ENCODE measurements at regions not wholly inside any gene's neighbourhood (a gene's known extent, or its start where the extent isn't known, plus 50 kb on each side); places are given as distances from the start of the nearest gene placed in this dataset.

GRCh38 chr1:3954170-3955169 is 54.4 kb upstream of the C1orf174 start:
- no peak for DNase-seq
- in situ Hi-C loops (cut with HindIII; ENCODE audit: low pct_ligation_motif_present, low pct_unique_long_range_greater_than_20kb, low sequenced_read_pairs): no loop called here

GRCh38 chr1:3955196-3955772 is 55.2 kb upstream of the C1orf174 start:
- in situ Hi-C loops (cut with HindIII; ENCODE audit: low pct_ligation_motif_present, low pct_unique_long_range_greater_than_20kb, low sequenced_read_pairs): no loop called here
- DNase-seq: no peak

- DNase-seq: no peak
- in situ Hi-C loops (cut with HindIII; ENCODE audit: low pct_ligation_motif_present, low pct_unique_long_range_greater_than_20kb, low sequenced_read_pairs): no loop called here
Observed at GRCh38 chr1:3956527-3957170, 56.6 kb upstream of the C1orf174 start.

GRCh38 chr1:3959361-3959760 is 59.3 kb upstream of the C1orf174 start:
- no peak for DNase-seq
- in situ Hi-C loops (cut with HindIII; ENCODE audit: low pct_ligation_motif_present, low pct_unique_long_range_greater_than_20kb, low sequenced_read_pairs): no loop called here

- in situ Hi-C loops (cut with HindIII; ENCODE audit: low pct_ligation_motif_present, low pct_unique_long_range_greater_than_20kb, low sequenced_read_pairs): no loop called here
- DNase-seq: no peak
Observed at GRCh38 chr1:3963554-3963953, 63.5 kb upstream of the C1orf174 start.

GRCh38 chr1:3965693-3966092 is 65.6 kb upstream of the C1orf174 start:
- no peak for DNase-seq
- in situ Hi-C loops (cut with HindIII; ENCODE audit: low pct_ligation_motif_present, low pct_unique_long_range_greater_than_20kb, low sequenced_read_pairs): no loop called here

GRCh38 chr1:3968851-3969250 is 68.8 kb upstream of the C1orf174 start:
- DNase-seq: no peak
- in situ Hi-C loops (cut with HindIII; ENCODE audit: low pct_ligation_motif_present, low pct_unique_long_range_greater_than_20kb, low sequenced_read_pairs): no loop called here

- in situ Hi-C loops (cut with HindIII; ENCODE audit: low pct_ligation_motif_present, low pct_unique_long_range_greater_than_20kb, low sequenced_read_pairs): no loop called here
- no peak for DNase-seq
Observed at GRCh38 chr1:3971981-3972380, 71.9 kb upstream of the C1orf174 start.

GRCh38 chr1:3975903-3976630 is 76.0 kb upstream of the C1orf174 start:
- in situ Hi-C loops (cut with HindIII; ENCODE audit: low pct_ligation_motif_present, low pct_unique_long_range_greater_than_20kb, low sequenced_read_pairs): no loop called here
- no peak for DNase-seq

- in situ Hi-C loops (cut with HindIII; ENCODE audit: low pct_ligation_motif_present, low pct_unique_long_range_greater_than_20kb, low sequenced_read_pairs): no loop called here
- no peak for DNase-seq
Observed at GRCh38 chr1:3976821-3977220, 76.7 kb upstream of the C1orf174 start.

GRCh38 chr1:3978196-3978989 is 78.3 kb upstream of the C1orf174 start:
- no peak for DNase-seq
- in situ Hi-C loops (cut with HindIII; ENCODE audit: low pct_ligation_motif_present, low pct_unique_long_range_greater_than_20kb, low sequenced_read_pairs): no loop called here

GRCh38 chr1:3978990-3979325 is 78.9 kb upstream of the C1orf174 start:
- DNase-seq: no peak
- in situ Hi-C loops (cut with HindIII; ENCODE audit: low pct_ligation_motif_present, low pct_unique_long_range_greater_than_20kb, low sequenced_read_pairs): no loop called here

GRCh38 chr1:3981261-3981660 is 81.2 kb upstream of the C1orf174 start:
- DNase-seq: no peak

GRCh38 chr1:3981746-3982505 is 81.9 kb upstream of the C1orf174 start:
- DNase-seq: no peak
- in situ Hi-C loops (cut with HindIII; ENCODE audit: low pct_ligation_motif_present, low pct_unique_long_range_greater_than_20kb, low sequenced_read_pairs): no loop called here

More at GRCh38 chr1:3981261-3981660, 81.2 kb upstream of the C1orf174 start:
- in situ Hi-C loops (cut with HindIII; ENCODE audit: low pct_ligation_motif_present, low pct_unique_long_range_greater_than_20kb, low sequenced_read_pairs): no loop called here

- no peak for DNase-seq
- in situ Hi-C loops (cut with HindIII; ENCODE audit: low pct_ligation_motif_present, low pct_unique_long_range_greater_than_20kb, low sequenced_read_pairs): no loop called here
Observed at GRCh38 chr1:3983181-3983580, 83.1 kb upstream of the C1orf174 start.

- DNase-seq: no peak
- in situ Hi-C loops (cut with HindIII; ENCODE audit: low pct_ligation_motif_present, low pct_unique_long_range_greater_than_20kb, low sequenced_read_pairs): no loop called here
Observed at GRCh38 chr1:3984586-3984985, 84.5 kb upstream of the C1orf174 start.

GRCh38 chr1:3986686-3987218 is 86.7 kb upstream of the C1orf174 start:
- in situ Hi-C loops (cut with HindIII; ENCODE audit: low pct_ligation_motif_present, low pct_unique_long_range_greater_than_20kb, low sequenced_read_pairs): no loop called here
- no peak for DNase-seq
